Small intestine (tissue), 7 donors: ENCODE measurements at regions not wholly inside any gene's neighbourhood (a gene's known extent, or its start where the extent isn't known, plus 50 kb on each side); places are given as distances from the start of the nearest gene placed in this dataset.

ENCODE experiments used
- DNase-seq, 2 donors: peaks; one replicate each; pipeline versions ENCODE4 v3.0.0 to v3.0.0-alpha.2; 2013
- FAIRE-seq: peaks from 2 replicates; lab custom pipeline; 2012; peaks lifted over from hg19 to GRCh38; lab: Jason Lieb, UNC
- H3K27ac ChIP-seq, 3 donors: one replicate each; pipeline ENCODE4 v1.5.1; 2013; ENCODE audit warnings: low read length in 2 of 3, mild to moderate bottlenecking in 2 of 3, control low read depth in 1 of 3, inconsistent platforms in 1 of 3, low read depth in 1 of 3, moderate library complexity in 1 of 3
- H3K27me3 ChIP-seq, 3 donors: one replicate each; pipeline ENCODE4 v1.6.1; 2013; ENCODE audit warnings: low read length in 3 of 3, inconsistent platforms in 1 of 3; ENCODE audit not compliant: control insufficient read depth in 3 of 3, insufficient read depth in 3 of 3
- H3K36me3 ChIP-seq, 3 donors: one replicate each; pipeline ENCODE4 v1.6.1; 2013; ENCODE audit warnings: low read length in 3 of 3, inconsistent platforms in 1 of 3, low read depth in 1 of 3, mild to moderate bottlenecking in 1 of 3, moderate library complexity in 1 of 3; ENCODE audit not compliant: control insufficient read depth in 3 of 3, insufficient read depth in 2 of 3
- H3K4me1 ChIP-seq, 3 donors: one replicate each; pipeline ENCODE4 v1.6.1; 2013; ENCODE audit warnings: low read length in 2 of 3, inconsistent platforms in 1 of 3, low read depth in 1 of 3, mild to moderate bottlenecking in 1 of 3, moderate library complexity in 1 of 3; ENCODE audit not compliant: control insufficient read depth in 3 of 3, insufficient read depth in 2 of 3
- H3K4me3 ChIP-seq, 3 donors: one replicate each; pipeline ENCODE4 v1.5.1; 2013; ENCODE audit warnings: low read length in 3 of 3, control low read depth in 1 of 3, inconsistent platforms in 1 of 3, low read depth in 1 of 3, mild to moderate bottlenecking in 1 of 3, moderate library complexity in 1 of 3
- H3K9me3 ChIP-seq, 2 donors: one replicate each; pipeline ENCODE4 v1.6.1; 2013; ENCODE audit warnings: low read depth in 1 of 2, low read length in 1 of 2; ENCODE audit not compliant: control insufficient read depth in 2 of 2, insufficient read depth in 1 of 2
- WGBS, 3 donors: extraction: QIAGEN DNeasy Blood & Tissue Kit; methylation state at CpG; one replicate each; pipeline ENCODE4 v1.1.7; 2013; 5-methylcytosine and 5-hydroxymethylcytosine counted together
- donor health status: healthy with polysubstance abuse.
- donor health status: control.
- donor health status: control.
- donor health status: Bipolar disorder and iron deficiency.
- donor health status: healthy.

- H3K4me3 ChIP-seq: no peak overlapping the region
- peaks cover 0 to 36% (median 9%) of the 10 kb centered on the region in 3 donors for H3K4me1 ChIP-seq
- no peaks in the 10 kb centered on the region for H3K27me3 ChIP-seq
- peak overlapping the region in 1 of 3 donors; percentile 20 for H3K27ac ChIP-seq
- FAIRE-seq (no peak), DNase-seq (no peak)
- H3K9me3 ChIP-seq: no peaks in the 10 kb centered on the region
- WGBS, 3 donors: 26 to 55% (median 40%) methylated on average over 2 of the region's 2 CpGs
- no peaks in the 10 kb centered on the region for H3K36me3 ChIP-seq
Observed at GRCh38 chr3:168863561-168863960, 767.8 kb upstream of the GOLIM4 start.

GRCh38 chr3:168862466-168862865, 766.7 kb upstream of the GOLIM4 start:
- Histone ChIP-seq H3K9me3 (no peaks in the 10 kb centered on the region), H3K27me3 (no peaks in the 10 kb centered on the region), H3K27ac (no peak overlapping the region), H3K4me1 (peaks cover 0 to 37% (median 8%) of the 10 kb centered on the region in 3 donors), H3K4me3 (no peak overlapping the region), H3K36me3 (no peaks in the 10 kb centered on the region)
- FAIRE-seq (no peak), DNase-seq (peak; percentile 35 to 71)
- 8 to 48% (median 30%) methylated on average over 1 of the region's 1 CpG for WGBS, 3 donors

GRCh38 chr3:168860592-168860991, 764.9 kb upstream of the GOLIM4 start:
- FAIRE-seq (no peak), DNase-seq (no peak)
- no peak overlapping the region for H3K4me3 ChIP-seq
- H3K27ac ChIP-seq: peak overlapping the region in 1 of 3 donors; percentile 48
- 59 to 77% (median 61%) methylated on average over 5 of the region's 5 CpGs for WGBS, 3 donors
- H3K4me1 ChIP-seq: peaks cover 0 to 35% (median 8%) of the 10 kb centered on the region in 3 donors
- no peaks in the 10 kb centered on the region for H3K36me3 ChIP-seq
- H3K9me3 ChIP-seq: peaks cover 0 to 8% of the 10 kb centered on the region in 2 donors
- no peaks in the 10 kb centered on the region for H3K27me3 ChIP-seq

- peaks cover 0 to 8% of the 10 kb centered on the region in 2 donors for H3K9me3 ChIP-seq
- H3K36me3 ChIP-seq: no peaks in the 10 kb centered on the region
- FAIRE-seq: no peak
- no peak overlapping the region for H3K4me3 ChIP-seq
- no peaks in the 10 kb centered on the region for H3K27me3 ChIP-seq
- peaks cover 0 to 35% (median 8%) of the 10 kb centered on the region in 3 donors for H3K4me1 ChIP-seq
- no peak overlapping the region for H3K27ac ChIP-seq
- DNase-seq: peak in 1 of 2 donors; percentile 26
- WGBS, 3 donors: 48 to 53% (median 49%) methylated on average over 4 of the region's 4 CpGs
Observed at GRCh38 chr3:168860028-168860427, 764.3 kb upstream of the GOLIM4 start.

- no peaks in the 10 kb centered on the region for H3K27me3 ChIP-seq
- 14 to 48% (median 27%) methylated on average over 2 of the region's 2 CpGs for WGBS, 3 donors
- H3K27ac ChIP-seq: no peak overlapping the region
- H3K4me1 ChIP-seq: peaks cover 0 to 32% (median 8%) of the 10 kb centered on the region in 3 donors
- H3K36me3 ChIP-seq: no peaks in the 10 kb centered on the region
- DNase-seq: no peak
- FAIRE-seq: no peak
- no peak overlapping the region for H3K4me3 ChIP-seq
- peaks cover 0 to 8% of the 10 kb centered on the region in 2 donors for H3K9me3 ChIP-seq
Observed at GRCh38 chr3:168859574-168859973, 763.9 kb upstream of the GOLIM4 start.

- H3K27me3 ChIP-seq: no peaks in the 10 kb centered on the region
- FAIRE-seq: peak; percentile 86
- peak overlapping the region; percentile 15 to 46 (median 45) for H3K27ac ChIP-seq
- H3K4me3 ChIP-seq: no peak overlapping the region
- 28 to 61% (median 41%) methylated on average over 4 of the region's 4 CpGs for WGBS, 3 donors
- peaks cover 0 to 29% (median 8%) of the 10 kb centered on the region in 3 donors for H3K4me1 ChIP-seq
- H3K9me3 ChIP-seq: peaks cover 0 to 8% of the 10 kb centered on the region in 2 donors
- peak; percentile 49 to 77 for DNase-seq
- H3K36me3 ChIP-seq: no peaks in the 10 kb centered on the region
Observed at GRCh38 chr3:168859143-168859542, 763.4 kb upstream of the GOLIM4 start.

- DNase-seq (no peak), FAIRE-seq (no peak)
- Histone ChIP-seq H3K4me1 (peaks cover 0 to 25% (median 6%) of the 10 kb centered on the region in 3 donors), H3K27ac (no peak overlapping the region), H3K9me3 (peaks cover 0 to 8% of the 10 kb centered on the region in 2 donors), H3K36me3 (no peaks in the 10 kb centered on the region), H3K27me3 (no peaks in the 10 kb centered on the region), H3K4me3 (no peak overlapping the region)
- WGBS, 3 donors: 95 to 97% (median 96%) methylated on average over 3 of the region's 3 CpGs
Observed at GRCh38 chr3:168858327-168858726, 762.6 kb upstream of the GOLIM4 start.

- FAIRE-seq: no peak
- Histone ChIP-seq H3K4me1 (peaks cover 0 to 3% (median 0%) of the 10 kb centered on the region in 3 donors), H3K4me3 (no peak overlapping the region), H3K36me3 (no peaks in the 10 kb centered on the region), H3K9me3 (no peaks in the 10 kb centered on the region), H3K27me3 (peaks cover 0 to 2% (median 0%) of the 10 kb centered on the region in 3 donors), H3K27ac (no peak overlapping the region)
- no peak for DNase-seq
Observed at GRCh38 chr3:168850109-168850508, 754.4 kb upstream of the GOLIM4 start.
